ENCODE measurements at regions not wholly inside any gene's neighbourhood (a gene's known extent, or its start where the extent isn't known, plus 50 kb on each side); places are given as distances from the start of the nearest gene placed in this dataset.

DNA sequence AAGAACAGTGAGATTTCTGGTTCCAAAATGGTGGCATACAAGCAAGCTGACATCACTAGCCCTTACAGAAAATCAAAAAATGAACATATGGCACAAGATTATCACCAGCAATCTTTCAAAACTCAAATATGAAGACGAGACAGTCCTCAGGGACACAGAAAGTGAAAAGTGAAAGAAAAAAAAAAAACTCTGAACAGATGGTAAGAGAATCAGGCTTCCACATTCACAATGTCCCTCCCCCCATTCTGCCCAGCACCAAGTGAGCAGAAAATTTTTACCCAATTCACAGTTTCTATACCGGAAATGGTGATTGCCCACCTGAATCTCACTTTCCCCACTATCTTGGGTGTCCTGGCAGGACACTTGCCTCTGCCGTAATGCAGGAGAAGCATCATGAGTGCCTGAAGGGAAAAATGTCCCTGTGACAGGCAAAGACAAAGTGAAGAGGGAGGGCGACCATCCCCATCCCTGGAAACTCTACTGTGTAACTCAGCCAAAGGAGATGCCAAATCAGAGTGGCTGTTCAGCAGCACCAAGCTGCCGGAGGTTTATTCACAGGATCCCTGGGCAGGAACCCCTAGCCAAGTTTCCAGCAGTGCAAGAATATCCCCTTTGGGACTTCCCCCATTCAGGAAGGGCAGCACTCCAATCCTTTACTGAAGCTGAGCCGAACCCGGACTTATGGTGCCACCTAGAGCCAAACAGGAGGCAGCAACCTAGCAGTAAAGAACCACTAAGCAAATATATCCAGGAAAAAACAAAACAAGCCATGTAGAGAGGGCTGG, 312.2 kb downstream of the LRATD1 start:
- H3K36me3 ChIP-seq (replicated peaks in 1 of 2; ENCODE audit: control insufficient read depth in 1 of 2, insufficient read depth in 2 of 2, low read length in 2 of 2) = no peaks in the 10 kb centered on the region
- no peak overlapping the region for H3K9ac ChIP-seq (ENCODE audit: insufficient read depth, low read length, poor library complexity, severe bottlenecking)
- TF ChIP-seq, protein P1, sequence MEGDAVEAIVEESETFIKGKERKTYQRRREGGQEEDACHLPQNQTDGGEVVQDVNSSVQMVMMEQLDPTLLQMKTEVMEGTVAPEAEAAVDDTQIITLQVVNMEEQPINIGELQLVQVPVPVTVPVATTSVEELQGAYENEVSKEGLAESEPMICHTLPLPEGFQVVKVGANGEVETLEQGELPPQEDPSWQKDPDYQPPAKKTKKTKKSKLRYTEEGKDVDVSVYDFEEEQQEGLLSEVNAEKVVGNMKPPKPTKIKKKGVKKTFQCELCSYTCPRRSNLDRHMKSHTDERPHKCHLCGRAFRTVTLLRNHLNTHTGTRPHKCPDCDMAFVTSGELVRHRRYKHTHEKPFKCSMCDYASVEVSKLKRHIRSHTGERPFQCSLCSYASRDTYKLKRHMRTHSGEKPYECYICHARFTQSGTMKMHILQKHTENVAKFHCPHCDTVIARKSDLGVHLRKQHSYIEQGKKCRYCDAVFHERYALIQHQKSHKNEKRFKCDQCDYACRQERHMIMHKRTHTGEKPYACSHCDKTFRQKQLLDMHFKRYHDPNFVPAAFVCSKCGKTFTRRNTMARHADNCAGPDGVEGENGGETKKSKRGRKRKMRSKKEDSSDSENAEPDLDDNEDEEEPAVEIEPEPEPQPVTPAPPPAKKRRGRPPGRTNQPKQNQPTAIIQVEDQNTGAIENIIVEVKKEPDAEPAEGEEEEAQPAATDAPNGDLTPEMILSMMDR (IDR thresholded peaks at IDR 0.05) = no peak
- no peak overlapping the region for H3K27ac Mint-ChIP-seq
- peaks cover 13% of the 10 kb centered on the region in 2 donors for H3K9me3 ChIP-seq (replicated peaks in 1 of 2; ENCODE audit: control insufficient read depth in 1 of 2, insufficient read depth in 1 of 2, low read length in 2 of 2)
- H4K20me1 ChIP-seq (ENCODE audit: insufficient read depth, low read length) = no peaks in the 10 kb centered on the region
- intact Hi-C loops (cut with micrococcal nuclease) = no loop called here
- no peak for DNase-seq
- no peak overlapping the region for H3K4me2 ChIP-seq (replicated peaks; ENCODE audit: extremely low read depth, low read length, poor library complexity, severe bottlenecking)
- WGBS (ENCODE audit: insufficient coverage) = 80% methylated on average over 2 of the region's 7 CpGs
- no peak overlapping the region for H2AFZ ChIP-seq (ENCODE audit: insufficient read depth, low read depth, low read length, poor library complexity, severe bottlenecking)
- peaks cover 0 to 2% (median 1%) of the 10 kb centered on the region in 3 donors for H3K27me3 Mint-ChIP-seq (ENCODE audit: low read depth in 3 of 3)
- H3K79me2 ChIP-seq (ENCODE audit: insufficient read depth, low read length) = no peaks in the 10 kb centered on the region
- H3K36me3 Mint-ChIP-seq = no peaks in the 10 kb centered on the region
- no peak overlapping the region for H3K4me3 ChIP-seq (replicated peaks in 1 of 3; ENCODE audit: low read depth in 2 of 3, low read length in 3 of 3)
- no peak overlapping the region for H3K27ac ChIP-seq (ENCODE audit: low read depth in 1 of 2, low read length in 2 of 2)
- peaks cover 2 to 21% (median 8%) of the 10 kb centered on the region in 7 donors for H3K9me3 Mint-ChIP-seq
- H3K4me1 Mint-ChIP-seq = no peaks in the 10 kb centered on the region
- H3K4me3 Mint-ChIP-seq = no peak overlapping the region
- H3K4me1 ChIP-seq (ENCODE audit: control insufficient read depth in 1 of 2, insufficient read depth in 2 of 2, low read length in 2 of 2) = no peaks in the 10 kb centered on the region
- H3K27me3 ChIP-seq (ENCODE audit: control insufficient read depth in 2 of 2, insufficient read depth in 2 of 2, low read length in 2 of 2) = no peaks in the 10 kb centered on the region

DNA sequence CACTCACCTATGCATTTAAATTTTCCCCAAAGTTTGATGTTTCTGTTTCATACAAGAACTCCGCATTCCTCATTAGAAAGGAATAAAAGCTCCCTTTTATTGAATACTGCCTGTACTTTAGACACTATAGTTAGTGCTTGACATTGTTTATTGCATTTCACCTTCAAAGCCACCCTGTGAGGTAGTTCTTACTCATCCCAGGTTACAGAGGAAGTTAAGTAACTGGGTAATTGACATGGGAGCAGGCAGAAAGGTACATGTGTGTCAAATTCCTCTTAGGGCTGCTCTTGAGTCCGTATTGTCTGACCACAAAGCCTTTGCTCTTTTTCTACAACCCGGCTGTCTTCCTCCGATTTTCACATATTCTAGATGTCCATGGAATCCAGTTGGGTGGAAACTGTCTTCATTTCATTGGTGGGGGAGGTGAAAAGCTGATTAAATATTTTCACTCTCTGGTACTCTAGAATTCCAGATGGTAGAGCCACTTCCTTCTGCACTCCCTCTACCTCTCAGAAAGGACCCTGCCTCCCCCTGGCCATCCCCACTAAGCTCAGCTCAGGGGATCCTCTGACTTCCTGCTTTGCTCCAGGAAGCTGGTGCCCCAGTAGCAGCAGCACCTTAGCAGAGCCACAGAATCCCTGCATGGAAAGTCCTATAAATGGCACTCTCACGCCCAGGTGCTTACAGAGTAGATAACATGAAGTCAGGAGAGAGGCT, 319.2 kb downstream of the LRATD1 start:
- H3K4me1 Mint-ChIP-seq = no peaks in the 10 kb centered on the region
- H3K4me2 ChIP-seq (replicated peaks; ENCODE audit: extremely low read depth, low read length, poor library complexity, severe bottlenecking) = no peak overlapping the region
- no peaks in the 10 kb centered on the region for H3K36me3 Mint-ChIP-seq
- H3K27me3 ChIP-seq (ENCODE audit: control insufficient read depth in 2 of 2, insufficient read depth in 2 of 2, low read length in 2 of 2) = no peaks in the 10 kb centered on the region
- H3K9ac ChIP-seq (ENCODE audit: insufficient read depth, low read length, poor library complexity, severe bottlenecking) = no peak overlapping the region
- H3K4me1 ChIP-seq (ENCODE audit: control insufficient read depth in 1 of 2, insufficient read depth in 2 of 2, low read length in 2 of 2) = no peaks in the 10 kb centered on the region
- H3K79me2 ChIP-seq (ENCODE audit: insufficient read depth, low read length) = no peaks in the 10 kb centered on the region
- H3K9me3 Mint-ChIP-seq = peaks cover 5 to 16% (median 10%) of the 10 kb centered on the region in 7 donors
- H3K27me3 Mint-ChIP-seq (ENCODE audit: low read depth in 3 of 3) = no peaks in the 10 kb centered on the region
- TF ChIP-seq, protein P1 (IDR thresholded peaks at IDR 0.05) = no peak
- no peaks in the 10 kb centered on the region for H3K36me3 ChIP-seq (replicated peaks in 1 of 2; ENCODE audit: control insufficient read depth in 1 of 2, insufficient read depth in 2 of 2, low read length in 2 of 2)
- H3K4me3 Mint-ChIP-seq = no peak overlapping the region
- H2AFZ ChIP-seq (ENCODE audit: insufficient read depth, low read depth, low read length, poor library complexity, severe bottlenecking) = no peak overlapping the region
- no peak overlapping the region for H3K4me3 ChIP-seq (replicated peaks in 1 of 3; ENCODE audit: low read depth in 2 of 3, low read length in 3 of 3)
- peaks cover 5 to 11% of the 10 kb centered on the region in 2 donors for H3K9me3 ChIP-seq (replicated peaks in 1 of 2; ENCODE audit: control insufficient read depth in 1 of 2, insufficient read depth in 1 of 2, low read length in 2 of 2)
- no peak for DNase-seq
- intact Hi-C loops (cut with micrococcal nuclease) = no loop called here
- H3K27ac ChIP-seq (ENCODE audit: low read depth in 1 of 2, low read length in 2 of 2) = no peak overlapping the region
- whole genome bisulfite sequencing (ENCODE audit: insufficient coverage) = 83% methylated on average over 1 of the region's 5 CpGs
- H4K20me1 ChIP-seq (ENCODE audit: insufficient read depth, low read length) = no peaks in the 10 kb centered on the region
- H3K27ac Mint-ChIP-seq = no peak overlapping the region
